Peyer's patch (tissue), 4 donors: ENCODE measurements at regions not wholly inside any gene's neighbourhood (a gene's known extent, or its start where the extent isn't known, plus 50 kb on each side); places are given as distances from the start of the nearest gene placed in this dataset.
A peak's percentile ranks its signal among the peaks of the same experiment; 100 is the strongest.

Experiments used
- CTCF ChIP-seq, 6 experiments: fragments of 450-650 bp in 4 of 6; fragments of 200-600 bp in 2 of 6; sonication (generic) in 1 of 6; IDR thresholded peaks; one replicate each; pipeline ENCODE4 v1.5.1; 2017 to 2019; ENCODE audit warnings: antibody characterized with exemption in 6 of 6, mild to moderate bottlenecking in 3 of 6, moderate library complexity in 1 of 6
- POLR2A ChIP-seq, 2 donors: fragments of 450-650 bp; IDR thresholded peaks; one replicate each; pipeline ENCODE4 v1.5.1; 2017; ENCODE audit warnings: antibody characterized with exemption in 2 of 2, mild to moderate bottlenecking in 2 of 2, moderate library complexity in 2 of 2

GRCh38 chr9:117487555-117488175, 72.8 kb upstream of the ASTN2 start:
- TF ChIP-seq CTCF (IDR thresholded peaks at IDR 0.05) (peak in 5 of 6 experiments; percentile 36 to 97 (median 94)), POLR2A (IDR thresholded peaks at IDR 0.05) (no peak)
